Activated naive CD4-positive, alpha-beta T cell treated with anti-CD3 and anti-CD28 coated beads, Interleukin-2, amount 10 ng/mL, durations not matched to agents 7 days and 5 days (primary cell): ENCODE measurements at regions not wholly inside any gene's neighbourhood (a gene's known extent, or its start where the extent isn't known, plus 50 kb on each side); places are given as distances from the start of the nearest gene placed in this dataset.

Experiments used
- CTCF ChIA-PET: fragments of 350-600 bp; sonication (Branson Sonifier 250); formaldehyde crosslinking; loops from one replicate; lab custom pipeline; 2021; ENCODE audit warnings: antibody characterized with exemption; lab: Charles Lee
- DNase-seq: peaks from one replicate; pipeline ENCODE4 v3.0.0-alpha.2; 2020
- H3K27ac Mint-ChIP-seq: one replicate; pipeline ENCODE4 v1.8.0; 2021; ENCODE audit warnings: mild to moderate bottlenecking, moderate library complexity, mixed read lengths
- H3K27me3 Mint-ChIP-seq: one replicate; pipeline ENCODE4 v1.8.0; 2021; ENCODE audit warnings: mild to moderate bottlenecking, mixed read lengths
- H3K36me3 Mint-ChIP-seq: one replicate; pipeline ENCODE4 v1.8.0; 2021; ENCODE audit warnings: mixed read lengths
- H3K4me1 Mint-ChIP-seq: one replicate; pipeline ENCODE4 v1.8.0; 2021; ENCODE audit warnings: mixed read lengths
- H3K4me3 Mint-ChIP-seq: one replicate; pipeline ENCODE4 v1.8.0; 2021; ENCODE audit warnings: mild to moderate bottlenecking, moderate library complexity, mixed read lengths
- H3K9me3 Mint-ChIP-seq: one replicate; pipeline ENCODE4 v1.8.0; 2021; ENCODE audit warnings: mixed read lengths

- Mint-ChIP-seq H3K9me3 (no peaks in the 10 kb centered on the region), H3K27me3 (no peaks in the 10 kb centered on the region), H3K4me1 (no peaks in the 10 kb centered on the region), H3K4me3 (no peak overlapping the region), H3K27ac (no peak overlapping the region), H3K36me3 (no peaks in the 10 kb centered on the region)
- CTCF ChIA-PET = no interaction called here
- DNase-seq = no peak
Observed at GRCh38 chr21:15498455-15498854, 231.3 kb upstream of the USP25 start.

GRCh38 chr21:15506086-15506485 lies 223.7 kb upstream of the USP25 start:
- H3K9me3 Mint-ChIP-seq = no peaks in the 10 kb centered on the region
- H3K27ac Mint-ChIP-seq = no peak overlapping the region
- H3K4me1 Mint-ChIP-seq = no peaks in the 10 kb centered on the region
- CTCF ChIA-PET = no interaction called here
- no peak for DNase-seq
- H3K27me3 Mint-ChIP-seq = no peaks in the 10 kb centered on the region
- H3K4me3 Mint-ChIP-seq = no peak overlapping the region
- H3K36me3 Mint-ChIP-seq = no peaks in the 10 kb centered on the region

GRCh38 chr21:15508554-15508953 lies 221.2 kb upstream of the USP25 start:
- no peaks in the 10 kb centered on the region for H3K36me3 Mint-ChIP-seq
- no peak overlapping the region for H3K27ac Mint-ChIP-seq
- H3K4me3 Mint-ChIP-seq = no peak overlapping the region
- no peaks in the 10 kb centered on the region for H3K9me3 Mint-ChIP-seq
- no peaks in the 10 kb centered on the region for H3K27me3 Mint-ChIP-seq
- H3K4me1 Mint-ChIP-seq = peaks cover 6% of the 10 kb centered on the region
- CTCF ChIA-PET = interaction anchor here (1.5 kb wide), 1 partner anchor 65 kb away, joined by 4 read pairs; no protein-coding TSS in a partner anchor
- no peak for DNase-seq

- peak overlapping the region; percentile 2 for H3K4me3 Mint-ChIP-seq
- H3K27me3 Mint-ChIP-seq = no peaks in the 10 kb centered on the region
- CTCF ChIA-PET = no interaction called here
- H3K36me3 Mint-ChIP-seq = no peaks in the 10 kb centered on the region
- peak overlapping the region; percentile 90 for H3K27ac Mint-ChIP-seq
- peaks cover 14% of the 10 kb centered on the region for H3K9me3 Mint-ChIP-seq
- H3K4me1 Mint-ChIP-seq = peaks cover 24% of the 10 kb centered on the region
- peak; percentile 79 for DNase-seq
Observed at GRCh38 chr21:15514073-15514946, 215.5 kb upstream of the USP25 start.

GRCh38 chr21:15515908-15516307 lies 213.9 kb upstream of the USP25 start:
- peaks cover 15% of the 10 kb centered on the region for H3K9me3 Mint-ChIP-seq
- H3K4me3 Mint-ChIP-seq = no peak overlapping the region
- CTCF ChIA-PET = interaction anchor here (1.0 to 1.7 kb wide), 2 partner anchors 32 to 37 kb away, joined by 3 to 7 read pairs; no protein-coding TSS in a partner anchor
- no peak for DNase-seq
- no peaks in the 10 kb centered on the region for H3K27me3 Mint-ChIP-seq
- no peak overlapping the region for H3K27ac Mint-ChIP-seq
- H3K36me3 Mint-ChIP-seq = no peaks in the 10 kb centered on the region
- peaks cover 31% of the 10 kb centered on the region for H3K4me1 Mint-ChIP-seq

GRCh38 chr21:15517394-15517793 lies 212.4 kb upstream of the USP25 start:
- CTCF ChIA-PET = interaction anchor here (1.4 to 1.7 kb wide), 2 partner anchors 36 to 215 kb away, joined by 3 to 7 read pairs; no protein-coding TSS in a partner anchor
- Mint-ChIP-seq H3K9me3 (peaks cover 15% of the 10 kb centered on the region), H3K4me3 (no peak overlapping the region), H3K27ac (no peak overlapping the region), H3K27me3 (no peaks in the 10 kb centered on the region), H3K4me1 (peaks cover 36% of the 10 kb centered on the region), H3K36me3 (no peaks in the 10 kb centered on the region)
- DNase-seq = no peak

- DNase-seq = no peak
- peaks cover 13% of the 10 kb centered on the region for H3K4me1 Mint-ChIP-seq
- no peaks in the 10 kb centered on the region for H3K27me3 Mint-ChIP-seq
- peaks cover 15% of the 10 kb centered on the region for H3K9me3 Mint-ChIP-seq
- no peak overlapping the region for H3K27ac Mint-ChIP-seq
- no peaks in the 10 kb centered on the region for H3K36me3 Mint-ChIP-seq
- CTCF ChIA-PET = interaction anchor here (0.8 to 1.3 kb wide), 3 partner anchors 9 to 382 kb away, joined by 3 read pairs; no protein-coding TSS in a partner anchor
- H3K4me3 Mint-ChIP-seq = no peak overlapping the region
Observed at GRCh38 chr21:15520811-15521643, 208.8 kb upstream of the USP25 start.

GRCh38 chr21:15521644-15522001 lies 208.2 kb upstream of the USP25 start:
- Mint-ChIP-seq H3K27me3 (no peaks in the 10 kb centered on the region), H3K27ac (no peak overlapping the region), H3K36me3 (no peaks in the 10 kb centered on the region), H3K4me1 (peaks cover 19% of the 10 kb centered on the region), H3K4me3 (no peak overlapping the region), H3K9me3 (peaks cover 15% of the 10 kb centered on the region)
- DNase-seq = no peak
- CTCF ChIA-PET = no interaction called here

- no peak for DNase-seq
- no peak overlapping the region for H3K4me3 Mint-ChIP-seq
- H3K4me1 Mint-ChIP-seq = peaks cover 24% of the 10 kb centered on the region
- H3K36me3 Mint-ChIP-seq = no peaks in the 10 kb centered on the region
- CTCF ChIA-PET = no interaction called here
- no peak overlapping the region for H3K27ac Mint-ChIP-seq
- H3K9me3 Mint-ChIP-seq = peaks cover 15% of the 10 kb centered on the region
- no peaks in the 10 kb centered on the region for H3K27me3 Mint-ChIP-seq
Observed at GRCh38 chr21:15522148-15522547, 207.6 kb upstream of the USP25 start.

- no peak overlapping the region for H3K27ac Mint-ChIP-seq
- no peak overlapping the region for H3K4me3 Mint-ChIP-seq
- no peak for DNase-seq
- peaks cover 2% of the 10 kb centered on the region for H3K9me3 Mint-ChIP-seq
- peaks cover 24% of the 10 kb centered on the region for H3K4me1 Mint-ChIP-seq
- no peaks in the 10 kb centered on the region for H3K36me3 Mint-ChIP-seq
- CTCF ChIA-PET = no interaction called here
- H3K27me3 Mint-ChIP-seq = no peaks in the 10 kb centered on the region
Observed at GRCh38 chr21:15524855-15525254, 204.9 kb upstream of the USP25 start.

GRCh38 chr21:15526798-15527197 lies 203.0 kb upstream of the USP25 start:
- Mint-ChIP-seq H3K9me3 (no peaks in the 10 kb centered on the region), H3K36me3 (no peaks in the 10 kb centered on the region), H3K27ac (no peak overlapping the region), H3K4me1 (peaks cover 12% of the 10 kb centered on the region), H3K27me3 (no peaks in the 10 kb centered on the region), H3K4me3 (no peak overlapping the region)
- CTCF ChIA-PET = interaction anchor here (1.3 kb wide), 1 partner anchor 26 kb away, joined by 3 read pairs; no protein-coding TSS in a partner anchor
- DNase-seq = no peak

- H3K9me3 Mint-ChIP-seq = no peaks in the 10 kb centered on the region
- no peaks in the 10 kb centered on the region for H3K27me3 Mint-ChIP-seq
- no peak for DNase-seq
- H3K27ac Mint-ChIP-seq = no peak overlapping the region
- no peak overlapping the region for H3K4me3 Mint-ChIP-seq
- H3K4me1 Mint-ChIP-seq = peaks cover 12% of the 10 kb centered on the region
- CTCF ChIA-PET = no interaction called here
- no peaks in the 10 kb centered on the region for H3K36me3 Mint-ChIP-seq
Observed at GRCh38 chr21:15528346-15528745, 201.4 kb upstream of the USP25 start.

- CTCF ChIA-PET = interaction anchor here (0.7 kb wide), 1 partner anchor 11 kb away, joined by 3 read pairs; no protein-coding TSS in a partner anchor
- Mint-ChIP-seq H3K27me3 (no peaks in the 10 kb centered on the region), H3K9me3 (no peaks in the 10 kb centered on the region), H3K4me1 (peaks cover 7% of the 10 kb centered on the region), H3K27ac (no peak overlapping the region), H3K36me3 (no peaks in the 10 kb centered on the region), H3K4me3 (no peak overlapping the region)
- DNase-seq = no peak
Observed at GRCh38 chr21:15531986-15532385, 197.8 kb upstream of the USP25 start.

GRCh38 chr21:15533618-15534017 lies 196.2 kb upstream of the USP25 start:
- Mint-ChIP-seq H3K27ac (no peak overlapping the region), H3K9me3 (no peaks in the 10 kb centered on the region), H3K4me1 (peaks cover 6% of the 10 kb centered on the region), H3K36me3 (no peaks in the 10 kb centered on the region), H3K4me3 (no peak overlapping the region), H3K27me3 (peaks cover 4% of the 10 kb centered on the region)
- CTCF ChIA-PET = interaction anchor here (1.4 kb wide), 1 partner anchor 19 kb away, joined by 4 read pairs; no protein-coding TSS in a partner anchor
- DNase-seq = no peak
